Activated CD4-positive, alpha-beta T cell treated with anti-CD3 and anti-CD28 coated beads for 36 hours (primary cell): ENCODE measurements at regions not wholly inside any gene's neighbourhood (a gene's known extent, or its start where the extent isn't known, plus 50 kb on each side); places are given as distances from the start of the nearest gene placed in this dataset.
"Not testable (repeated sequence)": the region's sequence is repeated elsewhere in the genome, so short reads cannot be mapped to it uniquely, and the experiment has no call there.

Experiments used
- ATAC-seq: fragments of 200-7000 bp; cut with Tn5 transposase; one replicate; pipeline ENCODE4 v1.10.0; 2021; ENCODE audit warnings: mild to moderate bottlenecking, moderate library complexity
- CTCF ChIA-PET: fragments of 350-600 bp; sonication (Branson Sonifier 250); formaldehyde crosslinking; loops from one replicate; lab custom pipeline; 2021; ENCODE audit warnings: antibody characterized with exemption; lab: Charles Lee
- POLR2A ChIA-PET: fragments of 350-600 bp; sonication (Branson Sonifier 250); formaldehyde crosslinking; loops from one replicate; lab custom pipeline; 2021; ENCODE audit warnings: antibody characterized with exemption, inconsistent platforms; lab: Charles Lee
- DNase-seq: peaks from one replicate; pipeline ENCODE4 v3.0.0-alpha.2; 2020
- H3K27ac Mint-ChIP-seq: one replicate; pipeline ENCODE4 v1.8.0; 2021; ENCODE audit warnings: mixed read lengths
- H3K27me3 Mint-ChIP-seq: one replicate; pipeline ENCODE4 v1.8.0; 2021; ENCODE audit warnings: mixed read lengths
- H3K36me3 Mint-ChIP-seq: one replicate; pipeline ENCODE4 v1.8.0; 2021; ENCODE audit warnings: low read depth, mixed read lengths
- H3K4me1 Mint-ChIP-seq: one replicate; pipeline ENCODE4 v1.8.0; 2021; ENCODE audit warnings: mixed read lengths
- H3K4me3 Mint-ChIP-seq: one replicate; pipeline ENCODE4 v1.8.0; 2021; ENCODE audit warnings: mild to moderate bottlenecking, moderate library complexity, mixed read lengths
- H3K9me3 Mint-ChIP-seq: one replicate; pipeline ENCODE4 v1.8.0; 2021; ENCODE audit warnings: low read depth, mixed read lengths
- intact Hi-C, 2 experiments: fragments of 100-400 bp; cut with DNase I in 1 of 2; cut with micrococcal nuclease in 1 of 2; formaldehyde crosslinking; loops; one replicate each; pipeline versions ENCODE4 v1.14.2 to v1.15.1; 2022 to 2024; cut with DNase I, micrococcal nuclease

GRCh38 chr18:51506811-51507210 is 309.3 kb upstream of the MEX3C start:
- POLR2A ChIA-PET, result no interaction called here
- intact Hi-C loops, result no loop called here
- DNase-seq, result no peak
- Mint-ChIP-seq H3K36me3 (no peaks in the 10 kb centered on the region), H3K27ac (no peak overlapping the region), H3K4me1 (no peaks in the 10 kb centered on the region), H3K27me3 (peaks cover under 1% of the 10 kb centered on the region), H3K9me3 (peaks cover 4% of the 10 kb centered on the region), H3K4me3 (no peak overlapping the region)
- CTCF ChIA-PET, result no interaction called here
- no peak for ATAC-seq

GRCh38 chr18:51508410-51508809 is 310.9 kb upstream of the MEX3C start:
- DNase-seq, H3K4me1 Mint-ChIP-seq, H3K4me3 Mint-ChIP-seq, intact Hi-C loops, H3K36me3 Mint-ChIP-seq, H3K9me3 Mint-ChIP-seq, ATAC-seq, H3K27me3 Mint-ChIP-seq, POLR2A ChIA-PET, H3K27ac Mint-ChIP-seq: not testable (repeated sequence)
- CTCF ChIA-PET, result interaction anchor here (0.6 kb wide), 1 partner anchor 1245 kb away, joined by 3 read pairs; no protein-coding TSS in a partner anchor

- CTCF ChIA-PET, result no interaction called here
- POLR2A ChIA-PET, result no interaction called here
- ATAC-seq (no peak), DNase-seq (no peak)
- intact Hi-C loops, result no loop called here
- Mint-ChIP-seq H3K9me3 (peaks cover 4% of the 10 kb centered on the region), H3K4me3 (no peak overlapping the region), H3K27ac (no peak overlapping the region), H3K27me3 (peaks cover 5% of the 10 kb centered on the region), H3K36me3 (no peaks in the 10 kb centered on the region), H3K4me1 (no peaks in the 10 kb centered on the region)
Measured at GRCh38 chr18:51510020-51510419, 312.5 kb upstream of the MEX3C start.

- peaks cover 2% of the 10 kb centered on the region for H3K9me3 Mint-ChIP-seq
- no peak overlapping the region for H3K4me3 Mint-ChIP-seq
- H3K27ac Mint-ChIP-seq, result no peak overlapping the region
- ATAC-seq (no peak), DNase-seq (no peak)
- intact Hi-C loops, result no loop called here
- H3K36me3 Mint-ChIP-seq, result no peaks in the 10 kb centered on the region
- POLR2A ChIA-PET, result no interaction called here
- CTCF ChIA-PET, result interaction anchor here (0.6 kb wide), 1 partner anchor 155 kb away, joined by 3 read pairs; no protein-coding TSS in a partner anchor
- H3K27me3 Mint-ChIP-seq, result peaks cover 7% of the 10 kb centered on the region
- no peaks in the 10 kb centered on the region for H3K4me1 Mint-ChIP-seq
Measured at GRCh38 chr18:51513517-51513916, 316.0 kb upstream of the MEX3C start.

- Mint-ChIP-seq H3K9me3 (peaks cover 2% of the 10 kb centered on the region), H3K36me3 (no peaks in the 10 kb centered on the region), H3K27ac (no peak overlapping the region), H3K27me3 (peaks cover 7% of the 10 kb centered on the region), H3K4me1 (no peaks in the 10 kb centered on the region), H3K4me3 (no peak overlapping the region)
- DNase-seq (no peak), ATAC-seq (no peak)
- ChIA-PET POLR2A (no interaction called here), CTCF (interaction anchor here (0.5 to 0.6 kb wide), 2 partner anchors 155 to 236 kb away, joined by 3 read pairs; no protein-coding TSS in a partner anchor)
- intact Hi-C loops, result no loop called here
Measured at GRCh38 chr18:51514128-51514527, 316.6 kb upstream of the MEX3C start.

GRCh38 chr18:51516478-51517038 is 319.1 kb upstream of the MEX3C start:
- intact Hi-C loops, result no loop called here
- ATAC-seq (no peak), DNase-seq (no peak)
- ChIA-PET CTCF (no interaction called here), POLR2A (no interaction called here)
- Mint-ChIP-seq H3K27ac (no peak overlapping the region), H3K36me3 (no peaks in the 10 kb centered on the region), H3K4me1 (no peaks in the 10 kb centered on the region), H3K4me3 (no peak overlapping the region), H3K9me3 (no peaks in the 10 kb centered on the region), H3K27me3 (peaks cover 7% of the 10 kb centered on the region)

GRCh38 chr18:51519571-51519970 is 322.1 kb upstream of the MEX3C start:
- no peaks in the 10 kb centered on the region for H3K4me1 Mint-ChIP-seq

GRCh38 chr18:51520676-51521180 is 323.2 kb upstream of the MEX3C start:
- ATAC-seq (no peak), DNase-seq (no peak)
- Mint-ChIP-seq H3K4me1 (no peaks in the 10 kb centered on the region), H3K27ac (no peak overlapping the region), H3K27me3 (peaks cover 2% of the 10 kb centered on the region), H3K9me3 (no peaks in the 10 kb centered on the region), H3K4me3 (no peak overlapping the region), H3K36me3 (no peaks in the 10 kb centered on the region)
- ChIA-PET CTCF (no interaction called here), POLR2A (no interaction called here)
- intact Hi-C loops, result no loop called here

More at GRCh38 chr18:51519571-51519970, 322.1 kb upstream of the MEX3C start:
- no peaks in the 10 kb centered on the region for H3K9me3 Mint-ChIP-seq
- intact Hi-C loops, result no loop called here
- DNase-seq (no peak), ATAC-seq (no peak)
- H3K36me3 Mint-ChIP-seq, result no peaks in the 10 kb centered on the region
- peaks cover 2% of the 10 kb centered on the region for H3K27me3 Mint-ChIP-seq
- no peak overlapping the region for H3K27ac Mint-ChIP-seq
- H3K4me3 Mint-ChIP-seq, result no peak overlapping the region
- POLR2A ChIA-PET, result no interaction called here
- CTCF ChIA-PET, result no interaction called here

- no peak for DNase-seq
Measured at GRCh38 chr18:51522338-51522737, 324.9 kb upstream of the MEX3C start.

GRCh38 chr18:51522821-51523220 is 325.3 kb upstream of the MEX3C start:
- ATAC-seq (no peak), DNase-seq (no peak)
- Mint-ChIP-seq H3K27ac (no peak overlapping the region), H3K4me3 (no peak overlapping the region), H3K4me1 (no peaks in the 10 kb centered on the region), H3K27me3 (peaks cover 3% of the 10 kb centered on the region), H3K9me3 (no peaks in the 10 kb centered on the region), H3K36me3 (no peaks in the 10 kb centered on the region)
- POLR2A ChIA-PET, result no interaction called here
- intact Hi-C loops, result no loop called here
- CTCF ChIA-PET, result no interaction called here

More at GRCh38 chr18:51522338-51522737, 324.9 kb upstream of the MEX3C start:
- H3K36me3 Mint-ChIP-seq, result no peaks in the 10 kb centered on the region
- H3K27me3 Mint-ChIP-seq, result peaks cover 2% of the 10 kb centered on the region
- no peak overlapping the region for H3K27ac Mint-ChIP-seq
- no peaks in the 10 kb centered on the region for H3K9me3 Mint-ChIP-seq
- no peaks in the 10 kb centered on the region for H3K4me1 Mint-ChIP-seq
- no peak for ATAC-seq
- no peak overlapping the region for H3K4me3 Mint-ChIP-seq
- intact Hi-C loops, result no loop called here
- POLR2A ChIA-PET, result no interaction called here
- CTCF ChIA-PET, result no interaction called here

- H3K4me3 Mint-ChIP-seq, result no peak overlapping the region
Measured at GRCh38 chr18:51523671-51524070, 326.2 kb upstream of the MEX3C start.

GRCh38 chr18:51525453-51526225 is 328.2 kb upstream of the MEX3C start:
- ATAC-seq, result no peak
- no peaks in the 10 kb centered on the region for H3K4me1 Mint-ChIP-seq
- no peak overlapping the region for H3K27ac Mint-ChIP-seq
- DNase-seq, result no peak
- H3K27me3 Mint-ChIP-seq, result peaks cover 1% of the 10 kb centered on the region
- no peaks in the 10 kb centered on the region for H3K36me3 Mint-ChIP-seq
- H3K4me3 Mint-ChIP-seq, result no peak overlapping the region
- intact Hi-C loops, result no loop called here
- CTCF ChIA-PET, result no interaction called here
- POLR2A ChIA-PET, result interaction anchor here (0.6 kb wide), 1 partner anchor 510 kb away, joined by 7 read pairs; no protein-coding TSS in a partner anchor
- no peaks in the 10 kb centered on the region for H3K9me3 Mint-ChIP-seq

More at GRCh38 chr18:51523671-51524070, 326.2 kb upstream of the MEX3C start:
- ATAC-seq (no peak), DNase-seq (no peak)
- ChIA-PET CTCF (no interaction called here), POLR2A (no interaction called here)
- H3K27me3 Mint-ChIP-seq, result peaks cover 1% of the 10 kb centered on the region
- no peak overlapping the region for H3K27ac Mint-ChIP-seq
- intact Hi-C loops, result no loop called here
- no peaks in the 10 kb centered on the region for H3K4me1 Mint-ChIP-seq
- no peaks in the 10 kb centered on the region for H3K36me3 Mint-ChIP-seq
- H3K9me3 Mint-ChIP-seq, result no peaks in the 10 kb centered on the region
